Spinal cord (tissue), 9 donors: ENCODE measurements at regions not wholly inside any gene's neighbourhood (a gene's known extent, or its start where the extent isn't known, plus 50 kb on each side); places are given as distances from the start of the nearest gene placed in this dataset.
"Not testable (repeated sequence)": the region's sequence is repeated elsewhere in the genome, so short reads cannot be mapped to it uniquely, and the experiment has no call there.

Experiments used
- DNase-seq, 6 donors: peaks; one replicate each; pipeline versions ENCODE4 v3.0.0 to v3.0.0-alpha.2; 2013 to 2015; ENCODE audit warnings: low spot score in 6 of 6, low read depth in 4 of 6
- H3K27ac ChIP-seq: one replicate; pipeline ENCODE4 v1.5.1; 2013; ENCODE audit warnings: low read depth, low read length, control low read depth
- H3K27me3 ChIP-seq: one replicate; pipeline ENCODE4 v1.6.1; 2013; ENCODE audit warnings: low read length; ENCODE audit not compliant: control insufficient read depth, insufficient read depth
- H3K36me3 ChIP-seq: one replicate; pipeline ENCODE4 v1.6.1; 2013; ENCODE audit warnings: low read length; ENCODE audit not compliant: control insufficient read depth, insufficient read depth
- H3K4me1 ChIP-seq: one replicate; pipeline ENCODE4 v1.6.1; 2013; ENCODE audit warnings: low read length; ENCODE audit not compliant: control insufficient read depth, insufficient read depth
- H3K4me3 ChIP-seq: one replicate; pipeline ENCODE4 v1.5.1; 2013; ENCODE audit warnings: low read depth, low read length, control low read depth
- H3K9me3 ChIP-seq: one replicate; pipeline ENCODE4 v1.6.1; 2013; ENCODE audit warnings: low read length; ENCODE audit not compliant: control insufficient read depth, insufficient read depth
- WGBS: methylation state at CpG from one replicate; pipeline ENCODE4 v1.1.5; 2013; ENCODE audit warnings: missing lambda C conversion rate; ENCODE audit not compliant: insufficient coverage; 5-methylcytosine and 5-hydroxymethylcytosine counted together
- donor health status: healthy.

- not testable (repeated sequence) for H3K36me3 ChIP-seq, H3K9me3 ChIP-seq, H3K4me3 ChIP-seq, H3K4me1 ChIP-seq, H3K27ac ChIP-seq, DNase-seq, H3K27me3 ChIP-seq
- WGBS: 94% methylated on average over 2 of the region's 5 CpGs
Measured at GRCh38 chr7:35921338-35921737, 120.5 kb downstream of the SEPTIN7 start.

- DNase-seq: peak in 1 of 6 donors; percentile 18
- H3K27me3 ChIP-seq, H3K4me3 ChIP-seq, H3K27ac ChIP-seq, H3K9me3 ChIP-seq, H3K4me1 ChIP-seq, H3K36me3 ChIP-seq: not testable (repeated sequence)
- 73% methylated on average over 3 of the region's 7 CpGs for WGBS
Measured at GRCh38 chr7:35924668-35925067, 123.8 kb downstream of the SEPTIN7 start.

GRCh38 chr7:35926966-35927365 is 126.1 kb downstream of the SEPTIN7 start:
- H3K27me3 ChIP-seq, DNase-seq, H3K9me3 ChIP-seq, H3K4me1 ChIP-seq, H3K4me3 ChIP-seq, H3K27ac ChIP-seq, H3K36me3 ChIP-seq: not testable (repeated sequence)
- 100% methylated on average over 1 of the region's 9 CpGs for WGBS

- not testable (repeated sequence) for H3K4me3 ChIP-seq, H3K4me1 ChIP-seq, H3K27me3 ChIP-seq, DNase-seq, H3K36me3 ChIP-seq, H3K27ac ChIP-seq, H3K9me3 ChIP-seq
Measured at GRCh38 chr7:35931134-35931533, 130.3 kb downstream of the SEPTIN7 start.

GRCh38 chr7:35931551-35931950 is 130.7 kb downstream of the SEPTIN7 start:
- not testable (repeated sequence) for H3K4me3 ChIP-seq, DNase-seq, H3K36me3 ChIP-seq, H3K9me3 ChIP-seq, H3K27ac ChIP-seq, H3K27me3 ChIP-seq, H3K4me1 ChIP-seq

- not testable (repeated sequence) for H3K27ac ChIP-seq, H3K9me3 ChIP-seq, H3K4me1 ChIP-seq, H3K36me3 ChIP-seq, H3K4me3 ChIP-seq, H3K27me3 ChIP-seq
- peak in 1 of 6 donors; percentile 8 for DNase-seq
- 67% methylated on average over 3 of the region's 8 CpGs for WGBS
Measured at GRCh38 chr7:35940695-35941094, 139.8 kb downstream of the SEPTIN7 start.

- H3K36me3 ChIP-seq, H3K27ac ChIP-seq, H3K4me3 ChIP-seq, H3K9me3 ChIP-seq, H3K4me1 ChIP-seq, H3K27me3 ChIP-seq: not testable (repeated sequence)
- DNase-seq: peak in 1 of 6 donors; percentile 66
Measured at GRCh38 chr7:35945621-35946020, 144.8 kb downstream of the SEPTIN7 start.

GRCh38 chr7:35955735-35956134 is 154.9 kb downstream of the SEPTIN7 start:
- H3K27me3 ChIP-seq, H3K27ac ChIP-seq, H3K36me3 ChIP-seq, H3K4me3 ChIP-seq, H3K4me1 ChIP-seq, H3K9me3 ChIP-seq: not testable (repeated sequence)
- WGBS: 55% methylated on average over 12 of the region's 13 CpGs
- DNase-seq: peak in 1 of 6 donors; percentile 22

GRCh38 chr7:35956988-35957387 is 156.1 kb downstream of the SEPTIN7 start:
- H3K36me3 ChIP-seq, H3K4me3 ChIP-seq, H3K9me3 ChIP-seq, DNase-seq, H3K27ac ChIP-seq, H3K27me3 ChIP-seq, H3K4me1 ChIP-seq: not testable (repeated sequence)
- no CpG with 5 or more reads among the region's 3 CpGs for WGBS

GRCh38 chr7:35961260-35961659 is 160.4 kb downstream of the SEPTIN7 start:
- H3K4me3 ChIP-seq, H3K9me3 ChIP-seq, H3K4me1 ChIP-seq, H3K36me3 ChIP-seq, H3K27me3 ChIP-seq, H3K27ac ChIP-seq, DNase-seq: not testable (repeated sequence)
- no CpG with 5 or more reads among the region's 3 CpGs for WGBS

- WGBS: no CpG with 5 or more reads among the region's 2 CpGs
- H3K36me3 ChIP-seq: not testable (repeated sequence)
Measured at GRCh38 chr7:35962607-35963006, 161.8 kb downstream of the SEPTIN7 start.

More at GRCh38 chr7:35962607-35963006, 161.8 kb downstream of the SEPTIN7 start:
- H3K27ac ChIP-seq, H3K4me3 ChIP-seq, H3K9me3 ChIP-seq, H3K27me3 ChIP-seq, H3K4me1 ChIP-seq, DNase-seq: not testable (repeated sequence)
